ENCODE measurements at regions not wholly inside any gene's neighbourhood (a gene's known extent, or its start where the extent isn't known, plus 50 kb on each side); places are given as distances from the start of the nearest gene placed in this dataset.

- Histone ChIP-seq H3K4me2 (ENCODE audit: control insufficient read depth, insufficient read depth) (no peak overlapping the region), H3K27me3 (replicated peaks in 1 of 2; ENCODE audit: control insufficient read depth in 2 of 2, insufficient read depth in 2 of 2, low read length in 1 of 2) (no peaks in the 10 kb centered on the region), H3K27ac (ENCODE audit: control insufficient read depth, insufficient read depth) (no peak overlapping the region), H3K9me3 (replicated peaks; ENCODE audit: control insufficient read depth, insufficient read depth, low read length) (no peaks in the 10 kb centered on the region), H2AFZ (ENCODE audit: control insufficient read depth, low read depth, low read length) (no peak overlapping the region), H3K4me3 (no peak overlapping the region), H3K9ac (ENCODE audit: control insufficient read depth, insufficient read depth, low read length) (no peak overlapping the region), H4K20me1 (ENCODE audit: control insufficient read depth, insufficient read depth) (no peaks in the 10 kb centered on the region), H3K36me3 (ENCODE audit: control insufficient read depth in 2 of 2, insufficient read depth in 2 of 2, low read length in 1 of 2) (no peaks in the 10 kb centered on the region), H3K79me2 (ENCODE audit: control insufficient read depth, insufficient read depth, low read length) (no peaks in the 10 kb centered on the region), H3K4me1 (ENCODE audit: control insufficient read depth, insufficient read depth, low read length) (no peaks in the 10 kb centered on the region)
- intact Hi-C loops (cut with micrococcal nuclease; ENCODE audit: unreplicated experiment): no loop called here
- no peak for FAIRE-seq
- ChIA-PET CTCF (no interaction called here), POLR2A (no interaction called here), SMC1A (ENCODE audit: uncharacterized antibody, unreplicated experiment) (interaction anchor here (0.7 to 1.1 kb wide), 3 partner anchors 14 to 97 kb away, joined by 3 read pairs; no protein-coding TSS in a partner anchor), RAD21 (ENCODE audit: unreplicated experiment) (no interaction called here)
- TF ChIP-seq POLR2AphosphoS5 (IDR thresholded peaks at IDR 0.05; ENCODE audit: low read length) (no peak), ZNF217 (IDR thresholded peaks at IDR 0.05) (no peak), HDAC6 (IDR thresholded peaks at IDR 0.05; ENCODE audit: unreplicated experiment) (no peak), YBX1 (IDR thresholded peaks at IDR 0.05) (no peak), ETV6 (conservative IDR thresholded peaks at IDR 0.05 in 1 of 2, IDR thresholded peaks at IDR 0.05 in 1 of 2; ENCODE audit: borderline replicate concordance in 1 of 2, low read depth in 1 of 2) (no peak), RUNX3 (IDR thresholded peaks at IDR 0.05; ENCODE audit: low read length) (no peak), STAT3 (IDR thresholded peaks at IDR 0.05; ENCODE audit: low read depth, low read length) (no peak), SMAD1 (IDR thresholded peaks at IDR 0.05; ENCODE audit: low read depth, partially characterized antibody) (no peak), ZNF24 (IDR thresholded peaks at IDR 0.05) (no peak), SPI1 (IDR thresholded peaks at IDR 0.05; ENCODE audit: borderline replicate concordance, insufficient read depth, low read depth, low read length) (no peak), FOXM1 (IDR thresholded peaks at IDR 0.05; ENCODE audit: low read depth, low read length) (no peak)
- no peak for DNase-seq (ENCODE audit: low read depth, low spot score)
- no peak for ATAC-seq
- no TSS peak for BruUV-seq (replicated peaks)
- in situ Hi-C loops (cut with MboI): no loop called here
- WGBS (ENCODE audit: insufficient coverage, insufficient replicate concordance, low lambda C conversion rate, missing lambda C conversion rate): 11% methylated on average over 5 of the region's 5 CpGs
Measured at GRCh38 chr4:130125467-130125866, 1029.5 kb downstream of the C4orf33 start.

- Histone ChIP-seq H3K9me3 (replicated peaks; ENCODE audit: control insufficient read depth, insufficient read depth, low read length) (no peaks in the 10 kb centered on the region), H3K27me3 (replicated peaks in 1 of 2; ENCODE audit: control insufficient read depth in 2 of 2, insufficient read depth in 2 of 2, low read length in 1 of 2) (no peaks in the 10 kb centered on the region), H3K27ac (ENCODE audit: control insufficient read depth, insufficient read depth) (no peak overlapping the region), H3K79me2 (ENCODE audit: control insufficient read depth, insufficient read depth, low read length) (no peaks in the 10 kb centered on the region), H3K9ac (ENCODE audit: control insufficient read depth, insufficient read depth, low read length) (no peak overlapping the region), H3K36me3 (ENCODE audit: control insufficient read depth in 2 of 2, insufficient read depth in 2 of 2, low read length in 1 of 2) (no peaks in the 10 kb centered on the region), H3K4me2 (ENCODE audit: control insufficient read depth, insufficient read depth) (no peak overlapping the region), H3K4me1 (ENCODE audit: control insufficient read depth, insufficient read depth, low read length) (no peaks in the 10 kb centered on the region), H4K20me1 (ENCODE audit: control insufficient read depth, insufficient read depth) (no peaks in the 10 kb centered on the region), H3K4me3 (no peak overlapping the region), H2AFZ (ENCODE audit: control insufficient read depth, low read depth, low read length) (no peak overlapping the region)
- DNase-seq (ENCODE audit: low read depth, low spot score) (no peak), ATAC-seq (no peak), FAIRE-seq (no peak)
- intact Hi-C loops (cut with micrococcal nuclease; ENCODE audit: unreplicated experiment) (no loop called here), in situ Hi-C loops (cut with MboI) (no loop called here)
- BruUV-seq (replicated peaks): no TSS peak
- ChIA-PET POLR2A (no interaction called here), SMC1A (ENCODE audit: uncharacterized antibody, unreplicated experiment) (no interaction called here), CTCF (interaction anchor here (1.4 kb wide), 1 partner anchor 11 kb away, joined by 3 read pairs; no protein-coding TSS in a partner anchor), RAD21 (ENCODE audit: unreplicated experiment) (no interaction called here)
- TF ChIP-seq ZNF622 (IDR thresholded peaks at IDR 0.05) (no peak), ASH2L (IDR thresholded peaks at IDR 0.05; ENCODE audit: borderline replicate concordance, low read depth) (no peak), NFIC (IDR thresholded peaks at IDR 0.05; ENCODE audit: low read depth, low read length) (no peak), ZNF687 (IDR thresholded peaks at IDR 0.05) (no peak), SUPT20H (IDR thresholded peaks at IDR 0.05; ENCODE audit: borderline replicate concordance, control insufficient read depth, low read depth, low read length) (no peak), BRCA1 (IDR thresholded peaks at IDR 0.05; ENCODE audit: low read depth, low read length) (no peak), SUZ12 (IDR thresholded peaks at IDR 0.05; ENCODE audit: unreplicated experiment) (no peak)
Measured at GRCh38 chr4:130127297-130127696, 1031.3 kb downstream of the C4orf33 start.

Data from GM12878 (cell line).